K562 (cell line): ENCODE measurements at regions not wholly inside any gene's neighbourhood (a gene's known extent, or its start where the extent isn't known, plus 50 kb on each side); places are given as distances from the start of the nearest gene placed in this dataset.

Experiments
- ATAC-seq: fragments of 200-7000 bp; cut with Tn5 transposase; 3 replicates; pipeline ENCODE4 v1.9.1; 2020; ENCODE audit warnings: moderate library complexity
- BruUV-seq: library from RNA; stranded (reverse); fragments of 400-500 nt; replicated peaks from 2 replicates; lab custom pipeline; 2021; lab: Mats Ljungman, UMichigan
- CTCF ChIA-PET: fragments of 300-600 bp; formaldehyde crosslinking; extraction: SDS; loops from one replicate; lab custom pipeline; 2021; ENCODE audit warnings: low intra/inter-chr PET ratio; lab: Yijun Ruan, JAX
- POLR2A ChIA-PET: fragments of 300-600, 350-650 bp; sonication (Branson Sonifier 250); formaldehyde crosslinking; extraction: SDS; loops from one replicate; lab custom pipeline; 2021; ENCODE audit warnings: antibody characterized with exemption, inconsistent platforms; lab: Yijun Ruan, JAX
- DNase-seq, 4 experiments: peaks; one replicate each; pipeline versions ENCODE4 v3.0.0 to v3.0.0-alpha.2; 2011 to 2018; ENCODE audit warnings: low spot score in 3 of 4, mixed read lengths in 3 of 4; ENCODE audit errors: extremely low read depth in 1 of 4
- FAIRE-seq: peaks from 2 replicates; lab custom pipeline; 2011; peaks lifted over from hg19 to GRCh38; lab: Jason Lieb, UNC
- H2AFZ ChIP-seq: 2 replicates; pipeline ENCODE4 v1.6.0; 2011; ENCODE audit warnings: low read depth, low read length, control low read depth, inconsistent platforms
- H3K27ac ChIP-seq: fragments of 200-600 bp; 3 replicates; pipeline ENCODE4 v1.8.0; 2011; ENCODE audit warnings: low read depth, mild to moderate bottlenecking, control low read depth, inconsistent platforms, low read length, moderate library complexity, mixed read lengths; ENCODE audit errors: extremely low read depth
- H3K27me3 ChIP-seq, 2 experiments: fragments of 300-600 bp in 1 of 2; 2 replicates in 1 of 2; 3 replicates in 1 of 2; pipeline versions ENCODE4 v1.6.0 to v1.8.0; 2011; ENCODE audit warnings: inconsistent platforms in 2 of 2, low read length in 2 of 2, mild to moderate bottlenecking in 1 of 2, mixed read lengths in 1 of 2, moderate library complexity in 1 of 2; ENCODE audit not compliant: control insufficient read depth in 2 of 2, insufficient read depth in 2 of 2
- H3K36me3 ChIP-seq: fragments of 300-600 bp; 3 replicates; pipeline ENCODE4 v1.8.0; 2011; ENCODE audit warnings: mild to moderate bottlenecking, low read length, inconsistent platforms; ENCODE audit not compliant: control insufficient read depth, insufficient read depth
- H3K4me1 ChIP-seq, 2 experiments: fragments of 200-600 bp in 1 of 2; replicated peaks in 1 of 2; 2 replicates in 1 of 2; 3 replicates in 1 of 2; pipeline versions ENCODE4 v1.5.1 to v1.8.0; 2011; ENCODE audit warnings: inconsistent platforms in 2 of 2, low read length in 2 of 2, mild to moderate bottlenecking in 1 of 2, mixed read lengths in 1 of 2, moderate library complexity in 1 of 2; ENCODE audit not compliant: control insufficient read depth in 2 of 2, insufficient read depth in 2 of 2
- H3K4me2 ChIP-seq: 2 replicates; pipeline ENCODE4 v1.6.1; 2011; ENCODE audit warnings: low read length, control low read depth, inconsistent platforms, mixed read lengths; ENCODE audit not compliant: insufficient read depth
- H3K4me3 ChIP-seq: fragments of 200-600 bp; sonication (generic), shearing (Covaris generic); 2 replicates; pipeline ENCODE4 v1.5.1; 2016; ENCODE audit warnings: control low read depth, inconsistent platforms
- H3K79me2 ChIP-seq: fragments of 200-600 bp; 3 replicates; pipeline ENCODE4 v1.8.0; 2011; ENCODE audit warnings: low read length, inconsistent platforms; ENCODE audit not compliant: control insufficient read depth, insufficient read depth
- H3K9ac ChIP-seq, 2 experiments: 2 replicates each; pipeline versions ENCODE4 v1.6.0 to v1.6.1; 2011; ENCODE audit warnings: low read depth in 2 of 2, low read length in 2 of 2, control low read depth in 1 of 2, inconsistent platforms in 1 of 2, mild to moderate bottlenecking in 1 of 2, mixed read lengths in 1 of 2; ENCODE audit not compliant: insufficient read depth in 1 of 2
- H3K9me1 ChIP-seq: one replicate; pipeline ENCODE4 v1.6.0; 2011; ENCODE audit warnings: inconsistent platforms, mild to moderate bottlenecking, low read length, moderate library complexity; ENCODE audit not compliant: control insufficient read depth, insufficient read depth
- H3K9me3 ChIP-seq: replicated peaks from 2 replicates; pipeline ENCODE4 v1.5.1; 2011; ENCODE audit warnings: low read depth, low read length, inconsistent platforms; ENCODE audit not compliant: control insufficient read depth, insufficient read depth
- H4K20me1 ChIP-seq: replicated peaks from 2 replicates; pipeline ENCODE4 v1.6.1; 2011; ENCODE audit warnings: low read length, inconsistent platforms, mixed read lengths; ENCODE audit not compliant: control insufficient read depth, insufficient read depth
- ATF4 ChIP-seq: fragments of 450-650 bp; formaldehyde crosslinking; IDR thresholded peaks from 2 replicates; pipeline ENCODE4 v1.4.0; 2022; ENCODE audit warnings: mild to moderate bottlenecking, moderate library complexity
- CEBPB ChIP-seq: fragments of 450-650 bp; IDR thresholded peaks from 2 replicates; pipeline ENCODE4 v1.6.1; 2016; ENCODE audit warnings: missing genetic modification characterization, missing compliant biosample characterization
- CEBPG ChIP-seq, 3 experiments: fragments of 200-800 bp in 1 of 3; sonication (Bioruptor generic) in 1 of 3; sonication (generic) in 1 of 3; formaldehyde crosslinking in 1 of 3; IDR thresholded peaks in 2 of 3; conservative IDR thresholded peaks in 1 of 3; 2 replicates each; pipeline versions ENCODE4 v1.6.1 to v1.8.0; 2016 to 2022; ENCODE audit warnings: missing compliant biosample characterization in 2 of 3, missing genetic modification characterization in 2 of 3, mild to moderate bottlenecking in 1 of 3, missing genetic modification reagents in 1 of 3
- CHD2 ChIP-seq: IDR thresholded peaks from 2 replicates; pipeline ENCODE4 v1.6.1; 2011; ENCODE audit warnings: low read depth, low read length
- NR2C2 ChIP-seq, 2 experiments: fragments of 200-800 bp in 1 of 2; sonication (Bioruptor generic) in 1 of 2; sonication (generic) in 1 of 2; formaldehyde crosslinking in 1 of 2; IDR thresholded peaks; 2 replicates each; pipeline versions ENCODE4 v1.6.1 to v1.8.0; 2016 to 2022; ENCODE audit warnings: mild to moderate bottlenecking in 1 of 2, missing compliant biosample characterization in 1 of 2, missing genetic modification characterization in 1 of 2, missing genetic modification reagents in 1 of 2
- RHOXF2B ChIP-seq: fragments of 250-450 bp; sonication (Bioruptor Pico); conservative IDR thresholded peaks from 2 replicates; pipeline ENCODE4 v1.5.1; 2021
- SIN3B ChIP-seq: fragments of 450-650 bp; IDR thresholded peaks from 2 replicates; pipeline ENCODE4 v1.6.1; 2017; ENCODE audit warnings: low read depth, mild to moderate bottlenecking, moderate library complexity
- SIRT6 ChIP-seq: IDR thresholded peaks from one replicate; pipeline ENCODE4 v1.6.1; 2012; ENCODE audit warnings: low read depth, mild to moderate bottlenecking, control low read depth, inconsistent platforms, low read length, moderate library complexity
- THRA ChIP-seq: fragments of 450-650 bp; IDR thresholded peaks from 2 replicates; pipeline ENCODE4 v1.6.1; 2017; ENCODE audit warnings: mild to moderate bottlenecking, moderate library complexity
- ZNF143 ChIP-seq: sonication (generic); formaldehyde crosslinking; IDR thresholded peaks from 2 replicates; pipeline ENCODE4 v1.9.0; 2022; ENCODE audit warnings: mild to moderate bottlenecking, missing genetic modification reagents
- WGBS: fragments of 100-300 bp; shearing (Covaris generic); methylation state at CpG from one replicate; pipeline ENCODE4 v1.1.6; 2016; ENCODE audit warnings: low coverage, mixed read lengths; ENCODE audit not compliant: insufficient coverage; ENCODE audit errors: missing lambda C conversion rate; 5-methylcytosine and 5-hydroxymethylcytosine counted together
- in situ Hi-C: fragments of 300-500 bp; cut with MboI; formaldehyde crosslinking; loops from 4 replicates; pipeline ENCODE4 v1.15.0; 2018; ENCODE audit warnings: inconsistent platforms, mixed read lengths
- intact Hi-C: fragments of 100-400 bp; cut with micrococcal nuclease; formaldehyde crosslinking; loops from 2 replicates; pipeline ENCODE4 v1.14.2; 2022

GRCh38 chr2:177078416-177078815 lies 134.2 kb upstream of the HNRNPA3 start:
- intact Hi-C loops, result loop anchor here (5.0 kb wide), 1 partner anchor 69 kb away; no protein-coding TSS in a partner anchor
- DNase-seq, result no peak
- H3K9me1 ChIP-seq, result no peaks in the 10 kb centered on the region
- FAIRE-seq, result no peak
- H4K20me1 ChIP-seq, result no peaks in the 10 kb centered on the region
- H3K4me1 ChIP-seq, result no peaks in the 10 kb centered on the region
- no peak overlapping the region for H2AFZ ChIP-seq
- POLR2A ChIA-PET, result interaction anchor here (1.0 to 1.3 kb wide), 2 partner anchors 37 to 40 kb away, joined by 3 read pairs; no protein-coding TSS in a partner anchor
- CTCF ChIA-PET, result no interaction called here
- H3K4me3 ChIP-seq, result no peak overlapping the region
- ATAC-seq, result no peak
- no peak overlapping the region for H3K4me2 ChIP-seq
- no peak for TF ChIP-seq SIN3B
- TF ChIP-seq THRA, result no peak
- TF ChIP-seq ATF4, result no peak
- peak; percentile 51; the same call in 1 of the 2 replicates for TF ChIP-seq CEBPB (tag)
- TF ChIP-seq SIRT6, result no peak
- no peak for TF ChIP-seq CEBPG (CRISPR knock-in tag; IDR thresholded peaks at IDR 0.05)
- peak; percentile 9 to 37; a peak in 1 of 4 replicates for TF ChIP-seq CEBPG (tag; conservative IDR thresholded peaks at IDR 0.05 in 1 of 2, IDR thresholded peaks at IDR 0.05 in 1 of 2)
- TF ChIP-seq RHOXF2B (CRISPR knock-in tag), result no peak
- TF ChIP-seq CHD2, result no peak
- TF ChIP-seq NR2C2 (CRISPR knock-in tag; IDR thresholded peaks at IDR 0.05), result no peak
- no peak for TF ChIP-seq NR2C2 (tag; IDR thresholded peaks at IDR 0.05)
- no peak for TF ChIP-seq ZNF143 (CRISPR knock-in tag)
- TF ChIP-seq, all 486 proteins: peak for 2
- no peaks in the 10 kb centered on the region for H3K36me3 ChIP-seq
- no peak overlapping the region for H3K9ac ChIP-seq
- in situ Hi-C loops, result no loop called here
- 0% methylated on average over 3 of the region's 3 CpGs for WGBS
- no peak overlapping the region for H3K27ac ChIP-seq
- BruUV-seq, result no TSS peak
- no peaks in the 10 kb centered on the region for H3K79me2 ChIP-seq
- no peaks in the 10 kb centered on the region for H3K9me3 ChIP-seq
- no peaks in the 10 kb centered on the region; a peak in 1 of 5 replicates for H3K27me3 ChIP-seq
